AG04450 (cell line): ENCODE measurements at regions not wholly inside any gene's neighbourhood (a gene's known extent, or its start where the extent isn't known, plus 50 kb on each side); places are given as distances from the start of the nearest gene placed in this dataset.

Experiments used
- CTCF ChIA-PET: fragments of 300-600, 350-600 bp; formaldehyde crosslinking; extraction: SDS; loops from one replicate; lab custom pipeline; 2022; ENCODE audit warnings: antibody characterized with exemption, inconsistent platforms; lab: Charles Lee
- POLR2A ChIA-PET: fragments of 350-600 bp; formaldehyde crosslinking; extraction: SDS; loops from one replicate; lab custom pipeline; 2021; ENCODE audit warnings: antibody characterized with exemption, inconsistent platforms; lab: Yijun Ruan, JAX
- DNase-seq: peaks from one replicate; pipeline ENCODE4 v3.0.0-alpha.2; 2011; ENCODE audit warnings: low read depth, low spot score
- H3K27ac ChIP-seq: one replicate; pipeline ENCODE4 v1.5.1; 2012; ENCODE audit warnings: low read depth, low read length, control low read depth
- H3K27me3 ChIP-seq: one replicate; pipeline ENCODE4 v1.6.0; 2012; ENCODE audit warnings: low read length; ENCODE audit not compliant: control insufficient read depth, insufficient read depth
- H3K4me3 ChIP-seq: 2 replicates; pipeline ENCODE4 v1.5.1; 2011; ENCODE audit warnings: mild to moderate bottlenecking, low read depth, low read length, control low read depth
- H3K9me3 ChIP-seq: 2 replicates; pipeline ENCODE4 v1.5.1; 2012; ENCODE audit warnings: low read length; ENCODE audit not compliant: control insufficient read depth, insufficient read depth
- CTCF ChIP-seq: IDR thresholded peaks from 2 replicates; pipeline ENCODE4 v1.5.1; 2011; ENCODE audit warnings: low read depth, low read length, control low read depth, inconsistent platforms

GRCh38 chr15:31157644-31158069 lies 56.1 kb upstream of the TRPM1 start:
- H3K27ac ChIP-seq, result no peak overlapping the region
- H3K27me3 ChIP-seq, result peaks cover 22% of the 10 kb centered on the region
- DNase-seq, result no peak
- POLR2A ChIA-PET, result no interaction called here
- no peak for TF ChIP-seq CTCF
- no peak overlapping the region for H3K4me3 ChIP-seq
- H3K9me3 ChIP-seq, result no peaks in the 10 kb centered on the region
- CTCF ChIA-PET, result no interaction called here

- Histone ChIP-seq H3K27me3 (peaks cover 18% of the 10 kb centered on the region), H3K27ac (no peak overlapping the region), H3K4me3 (no peak overlapping the region), H3K9me3 (no peaks in the 10 kb centered on the region)
- POLR2A ChIA-PET, result no interaction called here
- no peak for DNase-seq
- no peak for TF ChIP-seq CTCF
- CTCF ChIA-PET, result no interaction called here
These were observed 57.5 kb upstream of the TRPM1 start for GRCh38 chr15:31158858-31159569.

GRCh38 chr15:31159837-31160236 lies 58.3 kb upstream of the TRPM1 start:
- POLR2A ChIA-PET, result no interaction called here
- CTCF ChIA-PET, result no interaction called here
- H3K27ac ChIP-seq, result no peak overlapping the region

GRCh38 chr15:31160297-31160696 lies 58.8 kb upstream of the TRPM1 start:
- TF ChIP-seq CTCF, result no peak
- Histone ChIP-seq H3K4me3 (no peak overlapping the region), H3K27me3 (peaks cover 12% of the 10 kb centered on the region), H3K27ac (no peak overlapping the region), H3K9me3 (no peaks in the 10 kb centered on the region)
- ChIA-PET POLR2A (no interaction called here), CTCF (no interaction called here)
- no peak for DNase-seq

More at GRCh38 chr15:31159837-31160236, 58.3 kb upstream of the TRPM1 start:
- no peaks in the 10 kb centered on the region for H3K9me3 ChIP-seq
- DNase-seq, result no peak
- no peak overlapping the region for H3K4me3 ChIP-seq
- H3K27me3 ChIP-seq, result peaks cover 16% of the 10 kb centered on the region
- no peak for TF ChIP-seq CTCF

GRCh38 chr15:31160740-31161495 lies 59.4 kb upstream of the TRPM1 start:
- ChIA-PET CTCF (no interaction called here), POLR2A (no interaction called here)
- TF ChIP-seq CTCF, result no peak
- no peak overlapping the region for H3K4me3 ChIP-seq
- no peak overlapping the region for H3K27ac ChIP-seq
- H3K9me3 ChIP-seq, result no peaks in the 10 kb centered on the region
- H3K27me3 ChIP-seq, result peaks cover 12% of the 10 kb centered on the region
- no peak for DNase-seq
